ENCODE measurements at regions not wholly inside any gene's neighbourhood (a gene's known extent, or its start where the extent isn't known, plus 50 kb on each side); places are given as distances from the start of the nearest gene placed in this dataset.

DNA sequence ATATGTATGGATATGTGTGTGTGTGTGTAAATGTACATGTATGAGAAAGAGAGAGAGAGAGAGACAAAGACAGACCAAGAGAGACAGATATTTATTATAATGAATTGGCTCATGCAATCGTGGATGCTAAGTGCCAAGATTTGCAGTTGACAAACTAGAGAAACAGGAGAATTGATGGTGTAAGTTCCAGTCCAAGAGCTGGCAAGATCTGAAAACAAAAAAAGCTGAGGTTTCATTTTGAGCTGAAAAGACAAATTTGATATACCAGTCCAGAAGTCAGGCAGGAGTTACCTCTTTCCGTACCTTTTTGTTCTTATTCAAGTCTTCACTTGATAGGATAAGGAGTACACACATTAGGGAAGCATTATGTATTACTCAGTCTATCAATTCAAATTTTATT lies 157.8 kb downstream of the COPS8 start:
- TF ChIP-seq YY1 (IDR thresholded peaks at IDR 0.05; ENCODE audit: low read depth) (no peak), GABPA (IDR thresholded peaks at IDR 0.05; ENCODE audit: low read depth) (no peak)
- TF ChIP-seq, protein P1, sequence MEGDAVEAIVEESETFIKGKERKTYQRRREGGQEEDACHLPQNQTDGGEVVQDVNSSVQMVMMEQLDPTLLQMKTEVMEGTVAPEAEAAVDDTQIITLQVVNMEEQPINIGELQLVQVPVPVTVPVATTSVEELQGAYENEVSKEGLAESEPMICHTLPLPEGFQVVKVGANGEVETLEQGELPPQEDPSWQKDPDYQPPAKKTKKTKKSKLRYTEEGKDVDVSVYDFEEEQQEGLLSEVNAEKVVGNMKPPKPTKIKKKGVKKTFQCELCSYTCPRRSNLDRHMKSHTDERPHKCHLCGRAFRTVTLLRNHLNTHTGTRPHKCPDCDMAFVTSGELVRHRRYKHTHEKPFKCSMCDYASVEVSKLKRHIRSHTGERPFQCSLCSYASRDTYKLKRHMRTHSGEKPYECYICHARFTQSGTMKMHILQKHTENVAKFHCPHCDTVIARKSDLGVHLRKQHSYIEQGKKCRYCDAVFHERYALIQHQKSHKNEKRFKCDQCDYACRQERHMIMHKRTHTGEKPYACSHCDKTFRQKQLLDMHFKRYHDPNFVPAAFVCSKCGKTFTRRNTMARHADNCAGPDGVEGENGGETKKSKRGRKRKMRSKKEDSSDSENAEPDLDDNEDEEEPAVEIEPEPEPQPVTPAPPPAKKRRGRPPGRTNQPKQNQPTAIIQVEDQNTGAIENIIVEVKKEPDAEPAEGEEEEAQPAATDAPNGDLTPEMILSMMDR (IDR thresholded peaks at IDR 0.05), result no peak
